ENCODE measurements at regions not wholly inside any gene's neighbourhood (a gene's known extent, or its start where the extent isn't known, plus 50 kb on each side); places are given as distances from the start of the nearest gene placed in this dataset.

DNA sequence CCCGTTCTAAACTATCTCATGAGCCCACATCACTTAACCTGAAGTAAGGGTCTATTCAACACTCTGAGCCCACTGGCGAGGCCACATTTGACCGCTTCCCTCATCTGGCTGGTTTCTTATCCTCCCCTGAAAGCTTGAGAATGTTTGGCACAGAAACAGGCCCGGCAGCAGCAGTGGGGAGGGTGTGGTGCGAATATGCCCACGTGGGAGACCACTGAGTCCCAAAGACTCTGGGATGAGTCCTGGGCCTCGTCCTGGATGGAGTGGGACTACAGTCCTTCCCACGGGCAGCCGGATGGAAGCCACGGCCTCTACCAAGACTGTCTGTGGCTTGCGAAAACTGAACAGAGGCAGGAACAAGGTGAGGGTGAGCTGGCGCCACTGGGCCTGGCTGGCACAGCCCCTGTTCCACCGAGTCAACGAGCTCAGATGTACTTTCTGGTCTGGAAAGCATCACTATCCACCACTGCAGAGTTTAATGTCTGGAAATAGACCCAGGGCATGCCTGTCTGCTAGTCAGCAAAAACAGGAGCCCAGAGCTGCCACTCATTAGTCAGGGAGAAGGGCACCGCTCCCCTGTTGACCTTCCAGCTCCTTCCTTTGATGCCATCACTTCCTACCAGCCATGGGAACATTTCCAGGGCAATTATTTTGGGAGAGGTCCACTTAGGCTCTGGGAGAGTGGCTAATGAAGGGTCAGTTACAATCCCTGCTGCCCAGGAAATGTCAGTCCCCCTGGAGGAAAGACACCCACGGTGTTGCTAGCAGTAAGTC lies 386.6 kb downstream of the MATN1 start:
- TF ChIP-seq, protein P1, sequence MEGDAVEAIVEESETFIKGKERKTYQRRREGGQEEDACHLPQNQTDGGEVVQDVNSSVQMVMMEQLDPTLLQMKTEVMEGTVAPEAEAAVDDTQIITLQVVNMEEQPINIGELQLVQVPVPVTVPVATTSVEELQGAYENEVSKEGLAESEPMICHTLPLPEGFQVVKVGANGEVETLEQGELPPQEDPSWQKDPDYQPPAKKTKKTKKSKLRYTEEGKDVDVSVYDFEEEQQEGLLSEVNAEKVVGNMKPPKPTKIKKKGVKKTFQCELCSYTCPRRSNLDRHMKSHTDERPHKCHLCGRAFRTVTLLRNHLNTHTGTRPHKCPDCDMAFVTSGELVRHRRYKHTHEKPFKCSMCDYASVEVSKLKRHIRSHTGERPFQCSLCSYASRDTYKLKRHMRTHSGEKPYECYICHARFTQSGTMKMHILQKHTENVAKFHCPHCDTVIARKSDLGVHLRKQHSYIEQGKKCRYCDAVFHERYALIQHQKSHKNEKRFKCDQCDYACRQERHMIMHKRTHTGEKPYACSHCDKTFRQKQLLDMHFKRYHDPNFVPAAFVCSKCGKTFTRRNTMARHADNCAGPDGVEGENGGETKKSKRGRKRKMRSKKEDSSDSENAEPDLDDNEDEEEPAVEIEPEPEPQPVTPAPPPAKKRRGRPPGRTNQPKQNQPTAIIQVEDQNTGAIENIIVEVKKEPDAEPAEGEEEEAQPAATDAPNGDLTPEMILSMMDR (IDR thresholded peaks at IDR 0.05) = no peak
- no peak for TF ChIP-seq POLR2A (IDR thresholded peaks at IDR 0.05)

Measured in upper lobe of left lung (tissue), 4 donors.